G401.6 (cell line): ENCODE measurements at regions not wholly inside any gene's neighbourhood (a gene's known extent, or its start where the extent isn't known, plus 50 kb on each side); places are given as distances from the start of the nearest gene placed in this dataset.

ENCODE experiments used
- FAIRE-seq: peaks from 2 replicates; lab custom pipeline; 2012; peaks lifted over from hg19 to GRCh38; lab: Jason Lieb, UNC

DNA sequence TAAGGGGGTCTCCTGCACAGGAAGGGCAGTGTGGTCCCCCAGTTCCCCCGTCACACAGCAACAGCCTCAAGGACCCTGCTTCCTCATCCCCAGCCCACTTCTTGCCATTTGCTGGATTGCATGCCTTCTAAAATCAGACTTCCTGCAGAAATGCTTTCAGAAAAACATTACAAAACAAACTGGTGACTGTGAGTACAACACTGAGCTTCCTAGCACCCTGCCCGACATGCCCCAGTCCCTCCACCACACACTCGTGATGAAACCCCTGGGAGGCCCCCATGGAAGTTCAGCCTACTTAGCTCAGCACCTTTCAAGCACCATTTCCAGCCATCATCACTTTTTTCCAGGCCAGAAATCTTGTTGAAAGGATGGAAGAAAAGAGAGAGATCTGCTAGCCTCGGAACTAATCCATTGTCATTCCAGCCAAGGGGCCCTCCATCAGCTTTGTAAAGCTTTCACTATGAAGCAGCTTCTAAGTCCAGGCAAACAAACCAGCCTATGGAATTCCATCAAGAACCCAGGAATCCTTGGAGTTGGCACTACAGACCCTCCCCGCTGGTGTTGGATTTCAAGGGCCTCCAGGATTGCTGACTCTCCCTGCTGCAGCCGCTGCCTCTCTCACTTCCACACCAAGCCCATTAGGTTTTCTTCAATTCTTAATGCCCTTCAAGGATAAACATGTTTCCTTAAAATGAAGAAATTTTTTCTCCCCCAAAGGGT is 114.6 kb downstream of the C5orf15 start:
- no peak for FAIRE-seq

DNA sequence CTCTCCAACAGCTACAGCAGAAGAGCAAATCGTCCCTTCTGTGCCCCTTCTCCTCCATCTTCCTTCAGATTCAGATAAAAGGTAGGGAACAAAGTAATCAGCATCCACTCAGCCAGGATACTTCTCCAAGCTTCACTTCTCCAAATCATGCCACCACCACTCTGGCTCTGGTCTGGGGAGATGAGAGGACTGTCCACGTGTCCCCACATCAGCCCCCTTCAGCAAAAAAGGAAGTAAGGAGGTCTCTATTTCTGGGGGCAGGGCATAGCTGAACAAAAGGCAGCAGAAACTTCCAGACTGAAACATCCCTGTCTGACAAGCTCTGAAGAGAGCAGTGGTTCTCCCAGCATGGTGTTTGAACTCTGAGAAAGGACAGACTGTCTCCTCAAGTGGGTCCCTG is 116.9 kb downstream of the C5orf15 start:
- FAIRE-seq, result no peak

DNA sequence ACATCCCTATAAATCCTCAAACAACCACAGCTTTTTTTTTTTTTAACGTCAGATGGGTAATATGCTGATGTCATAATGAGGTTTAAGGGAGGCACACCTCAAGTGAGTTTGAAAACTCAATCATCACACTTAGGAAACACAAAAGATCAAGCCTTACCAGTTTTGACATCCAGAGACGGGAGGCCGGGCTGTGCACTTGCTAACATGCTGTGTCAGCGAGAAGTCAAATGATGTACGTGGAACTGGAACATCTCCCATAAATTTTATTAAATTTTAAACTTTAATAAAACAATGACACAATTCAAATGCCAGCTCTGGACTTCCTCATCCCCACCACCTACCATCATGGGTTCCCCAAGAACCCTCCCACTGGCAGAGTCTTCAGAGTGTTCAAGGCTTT is 117.6 kb downstream of the C5orf15 start:
- no peak for FAIRE-seq

DNA sequence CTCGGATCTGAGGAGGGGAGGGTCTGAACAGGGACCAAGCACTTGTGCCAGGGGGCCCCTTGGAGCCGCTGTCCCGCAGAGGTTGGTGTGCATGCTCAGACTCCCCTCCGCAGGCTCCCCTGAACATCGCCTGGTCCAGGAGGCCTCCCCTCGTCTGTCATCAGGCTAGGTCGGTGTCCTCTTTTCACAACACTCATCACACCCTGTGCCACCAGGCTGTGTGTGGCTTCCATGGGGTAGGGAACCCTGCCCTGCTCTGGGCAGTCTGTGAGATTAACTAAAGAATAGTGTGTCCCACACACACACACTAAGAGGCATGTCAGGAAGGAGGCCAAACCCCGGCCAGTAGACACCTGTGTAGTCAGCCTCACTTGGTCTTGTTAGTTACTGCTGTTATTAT is 119.3 kb downstream of the C5orf15 start:
- FAIRE-seq, result no peak

DNA sequence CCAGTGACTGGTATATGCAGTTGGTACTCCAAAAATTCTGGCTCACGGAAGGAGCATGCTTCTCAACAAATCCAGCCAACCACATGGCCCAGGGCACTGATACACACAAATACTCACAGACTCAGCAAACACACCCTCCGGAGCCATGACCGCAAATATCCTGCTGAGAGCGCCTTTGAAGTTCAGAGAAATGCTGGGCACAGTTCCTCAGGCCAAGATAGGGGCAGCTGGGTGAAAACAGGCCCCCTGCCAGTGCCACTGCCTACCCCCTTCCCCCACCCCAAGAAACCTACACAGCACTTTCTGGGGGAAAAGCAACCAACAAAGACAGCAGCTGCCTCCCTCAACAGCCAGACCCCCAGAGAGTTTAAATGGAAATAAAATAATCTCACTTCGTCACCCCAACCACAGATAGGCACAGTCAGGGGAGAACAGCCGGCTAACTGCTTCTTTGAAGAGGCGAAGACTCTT is 120.0 kb downstream of the C5orf15 start:
- no peak for FAIRE-seq

DNA sequence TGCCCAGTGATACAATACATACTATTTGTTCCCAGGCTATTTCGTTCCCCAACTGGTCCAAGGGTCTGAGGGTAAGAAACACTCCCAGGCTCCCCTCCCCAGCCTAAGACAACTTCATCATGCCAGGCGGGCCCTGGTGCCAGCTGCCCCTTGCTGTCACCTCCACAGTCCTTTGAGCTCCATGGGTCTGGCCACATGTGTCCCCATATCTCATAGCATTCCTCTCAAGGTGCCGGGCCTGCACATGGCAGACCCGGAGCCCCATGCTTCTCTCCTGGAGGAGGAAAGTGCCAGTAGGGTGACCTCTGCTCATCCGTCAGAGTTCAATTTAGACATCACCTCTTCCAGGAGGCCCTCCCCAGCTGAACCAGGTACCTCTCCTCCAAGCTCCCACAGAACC is 120.5 kb downstream of the C5orf15 start:
- FAIRE-seq, result no peak

DNA sequence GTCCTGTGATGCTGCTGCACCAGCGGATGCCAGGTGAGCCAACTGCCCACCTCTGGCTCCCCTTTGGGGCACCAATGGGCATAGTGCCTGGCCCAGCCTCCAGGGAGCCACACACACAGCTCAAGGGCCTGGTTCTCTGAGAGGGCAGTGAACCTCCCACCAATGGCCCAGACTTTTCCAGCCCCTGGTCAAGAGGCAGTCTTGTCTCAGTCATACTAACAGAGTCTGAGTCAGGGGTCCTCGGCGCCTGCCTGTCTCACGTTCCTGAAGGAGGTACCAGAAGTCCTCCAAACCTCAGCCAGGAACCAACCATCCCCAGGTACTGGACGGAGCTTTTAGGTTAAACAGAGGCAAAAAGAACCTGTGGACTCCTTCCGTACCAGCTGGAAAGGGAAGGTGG is 121.1 kb downstream of the C5orf15 start:
- no peak for FAIRE-seq

DNA sequence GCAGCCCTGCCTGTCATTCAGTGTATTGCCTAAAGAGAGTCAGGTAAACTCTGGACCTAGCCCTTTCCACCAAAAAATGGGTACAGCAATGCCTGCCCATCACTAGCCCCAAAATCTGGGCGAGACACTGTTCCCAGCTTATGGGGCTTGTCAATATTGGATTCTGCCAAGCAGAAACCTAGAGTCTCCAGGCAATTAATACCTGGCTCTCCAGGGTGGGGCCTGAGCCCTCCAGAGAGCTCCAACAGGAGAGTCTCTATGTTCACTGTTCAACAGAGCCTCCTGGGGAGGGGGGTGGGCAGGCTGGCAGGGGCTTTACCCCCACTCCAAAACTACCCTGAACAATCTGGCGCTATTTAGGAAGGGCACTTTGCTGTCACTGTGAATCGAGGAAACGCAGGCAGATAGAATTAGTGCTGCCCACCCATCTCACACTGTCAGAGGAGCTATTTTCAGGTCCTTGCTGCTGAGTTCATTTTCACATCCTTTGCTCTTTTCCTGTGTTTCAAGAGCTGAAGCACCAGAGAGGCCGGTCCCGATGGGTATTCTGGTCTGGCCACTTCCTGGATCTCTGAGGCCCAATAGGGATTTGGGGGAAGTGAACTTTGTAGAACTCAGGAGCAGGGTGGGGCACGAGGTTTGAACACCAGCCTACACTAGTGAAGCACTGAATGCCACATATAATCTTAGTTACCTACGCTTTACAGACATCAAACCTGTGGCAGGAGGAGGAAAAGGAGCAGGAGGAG is 121.8 kb downstream of the C5orf15 start:
- FAIRE-seq, result no peak

DNA sequence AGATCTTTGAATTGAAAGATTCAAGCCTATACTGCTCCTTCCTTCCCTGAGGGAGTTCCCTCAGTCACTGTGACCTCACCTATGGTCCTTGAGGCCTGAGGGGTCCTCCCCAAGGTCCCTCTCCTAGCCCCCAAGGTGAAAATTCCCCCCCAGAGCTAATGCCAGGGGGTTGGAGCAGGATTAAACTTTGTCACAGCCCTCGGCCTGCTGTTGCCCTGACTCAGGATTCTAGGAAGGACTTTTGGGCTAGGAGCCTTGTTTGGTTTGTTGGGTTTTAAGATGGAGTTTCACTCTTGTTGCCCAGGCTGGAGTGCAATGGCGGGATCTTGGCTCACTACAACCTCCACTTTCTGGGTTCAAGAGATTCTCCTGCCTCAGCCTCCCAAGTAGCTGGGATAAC is 123.2 kb downstream of the C5orf15 start:
- FAIRE-seq, result no peak

DNA sequence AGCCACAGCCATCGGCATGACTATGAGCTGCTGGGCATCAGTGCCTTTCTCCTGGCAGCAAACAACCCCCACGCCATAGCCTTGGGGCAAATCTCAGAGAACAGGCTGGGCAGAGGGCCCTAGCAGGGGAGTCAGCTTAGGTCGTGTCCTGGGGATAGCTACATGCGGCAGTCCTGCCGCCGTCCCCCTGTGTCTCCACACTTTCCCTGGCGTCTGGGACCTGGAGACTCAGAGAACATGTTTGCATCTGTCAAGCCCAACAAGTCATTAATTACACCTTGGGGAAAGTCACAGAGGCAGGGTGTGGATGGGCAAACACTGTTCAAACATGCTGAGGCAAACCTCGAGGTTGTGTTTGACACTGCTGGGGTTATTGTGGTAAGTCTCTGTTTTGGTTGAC is 123.6 kb downstream of the C5orf15 start:
- no peak for FAIRE-seq

DNA sequence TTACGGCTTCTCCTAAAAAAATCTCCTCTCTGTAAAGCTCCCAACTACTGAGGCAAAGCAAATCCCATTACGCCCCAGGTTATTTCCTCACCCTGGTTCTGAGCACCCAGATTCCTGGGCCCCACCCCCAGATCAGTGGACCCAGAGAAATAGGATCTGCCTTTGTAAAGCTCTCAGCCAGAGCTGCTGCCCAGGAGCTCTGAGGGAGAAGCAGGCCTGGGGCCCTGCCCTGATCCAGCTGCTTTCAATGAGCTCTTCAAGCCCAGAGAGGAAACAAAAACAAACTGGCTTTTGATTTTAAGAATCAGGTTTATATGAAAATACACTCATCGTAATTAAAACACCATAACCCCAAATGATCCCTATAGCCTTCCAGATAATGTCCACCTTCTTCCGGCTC is 124.5 kb downstream of the C5orf15 start:
- FAIRE-seq, result no peak

DNA sequence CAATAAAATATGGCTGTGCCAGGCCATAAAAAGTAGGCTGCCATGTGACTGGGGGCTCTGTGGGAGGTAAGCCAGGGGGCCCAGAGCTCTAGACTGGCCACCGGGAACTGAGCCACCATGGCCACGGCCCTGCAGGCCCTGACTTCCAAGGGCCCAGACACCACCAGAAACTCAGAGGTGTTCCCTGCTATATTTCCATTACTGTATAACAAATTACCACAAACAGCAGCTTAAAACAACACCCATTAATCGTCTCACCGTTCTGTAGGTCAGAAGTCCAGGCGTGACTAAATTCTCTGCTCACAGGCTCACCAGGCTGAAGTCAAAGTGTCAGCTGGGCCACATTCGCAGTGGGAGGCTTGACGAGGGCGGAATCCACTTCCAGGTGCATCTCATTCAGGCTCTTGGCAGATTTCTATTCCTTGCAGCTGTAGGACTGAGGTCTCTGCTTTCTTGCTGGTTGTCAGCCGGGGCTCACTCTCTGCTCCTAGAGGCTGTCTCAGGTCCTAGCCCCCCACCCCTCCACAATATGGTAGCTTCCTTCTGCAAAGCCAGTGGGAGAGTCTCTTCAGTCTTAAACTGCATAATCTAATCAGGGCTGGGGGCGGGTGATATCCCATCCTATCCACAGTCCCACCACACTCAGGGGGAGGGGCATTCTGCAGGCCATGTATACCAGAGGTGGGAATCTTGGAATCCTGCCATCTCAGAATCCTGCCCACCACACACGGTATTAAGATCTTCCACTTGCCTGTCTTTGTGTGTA is 125.4 kb downstream of the C5orf15 start:
- no peak for FAIRE-seq

DNA sequence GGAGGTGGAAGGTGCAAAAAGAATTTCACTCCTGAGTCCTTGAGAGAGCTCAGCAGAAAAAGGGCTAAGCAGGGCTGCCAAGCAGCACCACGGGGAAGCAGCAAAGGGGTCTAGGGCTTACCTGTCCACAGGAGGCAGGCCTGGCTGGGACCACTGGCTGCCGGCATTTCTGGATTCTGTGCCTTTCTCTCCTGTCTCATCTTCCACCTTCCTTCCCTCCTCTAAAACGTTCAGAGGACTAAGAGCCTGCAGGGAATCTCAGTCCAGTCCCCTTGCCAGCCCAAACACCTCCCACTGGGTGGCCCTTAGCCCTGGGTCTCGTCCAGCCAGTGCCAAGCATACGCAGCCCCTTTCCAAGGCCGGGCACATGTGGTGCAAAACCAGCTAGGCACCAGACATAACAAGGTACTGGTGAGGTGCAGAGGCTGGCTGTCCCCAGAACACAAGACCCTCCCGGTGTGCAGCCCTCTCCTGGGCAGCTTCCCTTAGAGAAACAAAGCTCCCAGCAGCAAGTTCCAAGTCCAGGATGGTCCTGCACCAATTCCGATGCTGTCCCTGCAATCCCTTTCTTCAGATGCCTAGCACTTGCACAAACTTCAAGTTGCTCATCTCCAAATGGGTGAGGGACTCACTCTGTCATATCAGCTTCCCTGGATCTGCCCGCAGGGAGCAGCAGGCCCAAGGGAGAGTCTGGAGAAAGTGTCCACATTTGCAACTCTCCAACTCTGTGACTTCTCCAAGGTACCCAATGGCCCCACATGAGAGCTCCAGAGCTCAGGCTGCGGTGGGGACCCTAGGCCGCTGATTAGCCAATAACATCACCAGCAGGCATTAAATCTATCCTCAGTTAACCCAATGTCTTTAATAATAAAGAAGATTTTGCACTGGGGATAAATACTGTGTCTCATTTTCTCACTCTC is 126.3 kb downstream of the C5orf15 start:
- no peak for FAIRE-seq

DNA sequence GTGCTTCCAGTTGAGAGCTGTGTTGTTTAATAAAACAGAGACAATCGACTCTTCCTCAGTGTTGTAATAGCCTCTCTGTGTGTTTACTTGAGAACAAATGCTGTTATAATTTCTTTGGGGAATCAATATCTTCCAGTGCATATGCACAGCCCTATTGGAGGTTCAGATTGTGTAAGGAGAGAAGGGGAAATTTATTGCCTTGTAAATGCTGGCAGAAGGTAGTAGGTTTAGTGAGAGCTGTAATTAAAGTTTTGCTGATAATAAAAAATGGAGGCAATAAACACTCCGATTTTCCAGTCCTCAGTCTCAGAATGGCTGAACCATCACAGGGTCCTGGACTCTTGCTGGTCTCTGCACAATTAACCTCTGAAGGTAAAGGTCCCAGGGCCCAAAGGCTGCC is 128.3 kb downstream of the C5orf15 start:
- no peak for FAIRE-seq

DNA sequence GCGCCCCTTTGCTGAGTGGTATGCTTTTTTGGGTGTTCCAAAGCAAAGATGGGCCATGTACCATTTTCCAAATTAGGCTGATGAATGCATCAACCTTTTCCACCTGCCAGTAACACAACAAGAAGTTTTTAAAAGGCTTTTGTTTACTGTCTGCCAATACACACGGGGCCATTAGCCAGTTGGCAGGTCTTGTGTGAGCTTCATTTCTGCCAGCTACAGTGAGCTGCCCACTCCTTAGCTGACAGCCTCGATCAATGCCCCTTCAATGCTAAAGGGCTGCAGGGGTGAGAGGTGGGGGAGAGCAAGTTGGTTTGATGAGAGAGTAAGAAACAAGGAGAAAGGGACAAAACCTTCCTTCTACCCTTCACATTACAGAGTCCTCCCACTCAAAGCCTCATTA is 128.7 kb downstream of the C5orf15 start:
- no peak for FAIRE-seq

DNA sequence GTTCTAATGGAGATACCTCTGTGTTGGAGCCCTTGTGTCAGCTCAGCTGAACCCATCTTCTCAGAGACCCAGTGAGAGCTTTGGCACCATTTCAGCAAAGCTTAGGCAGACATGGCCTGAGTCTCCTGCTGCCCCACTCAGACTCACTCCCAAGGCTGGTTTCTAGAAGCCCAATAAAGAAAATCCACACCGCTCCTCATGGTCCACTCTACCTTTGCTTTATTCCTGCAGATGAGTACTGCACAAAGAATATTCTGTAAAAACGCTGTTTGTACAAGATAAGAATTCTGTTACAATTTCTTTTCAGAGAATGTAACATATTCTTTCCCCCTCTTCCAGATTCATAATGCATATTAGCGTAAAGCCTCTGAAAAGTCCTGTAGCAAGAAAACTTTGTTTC is 129.3 kb downstream of the C5orf15 start:
- no peak for FAIRE-seq

DNA sequence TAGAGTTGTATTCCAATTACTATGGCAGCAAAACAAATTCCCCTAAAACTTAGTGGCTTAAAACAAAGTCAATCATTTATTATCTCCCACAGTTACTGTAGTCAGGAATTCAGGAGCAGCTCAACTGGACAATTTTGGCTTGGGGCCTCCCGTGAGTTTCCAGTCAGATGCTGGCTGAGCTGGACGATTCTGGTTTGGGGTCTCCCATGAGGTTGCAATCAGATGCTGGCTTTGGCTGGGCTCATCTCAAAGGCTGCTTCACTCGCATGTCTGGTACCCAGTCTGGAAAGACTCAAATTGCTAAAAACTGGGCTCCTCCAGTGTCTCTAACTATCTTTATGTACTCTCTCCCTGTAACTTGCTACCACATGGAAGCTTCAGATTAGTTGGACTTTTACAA is 130.1 kb downstream of the C5orf15 start:
- no peak for FAIRE-seq

DNA sequence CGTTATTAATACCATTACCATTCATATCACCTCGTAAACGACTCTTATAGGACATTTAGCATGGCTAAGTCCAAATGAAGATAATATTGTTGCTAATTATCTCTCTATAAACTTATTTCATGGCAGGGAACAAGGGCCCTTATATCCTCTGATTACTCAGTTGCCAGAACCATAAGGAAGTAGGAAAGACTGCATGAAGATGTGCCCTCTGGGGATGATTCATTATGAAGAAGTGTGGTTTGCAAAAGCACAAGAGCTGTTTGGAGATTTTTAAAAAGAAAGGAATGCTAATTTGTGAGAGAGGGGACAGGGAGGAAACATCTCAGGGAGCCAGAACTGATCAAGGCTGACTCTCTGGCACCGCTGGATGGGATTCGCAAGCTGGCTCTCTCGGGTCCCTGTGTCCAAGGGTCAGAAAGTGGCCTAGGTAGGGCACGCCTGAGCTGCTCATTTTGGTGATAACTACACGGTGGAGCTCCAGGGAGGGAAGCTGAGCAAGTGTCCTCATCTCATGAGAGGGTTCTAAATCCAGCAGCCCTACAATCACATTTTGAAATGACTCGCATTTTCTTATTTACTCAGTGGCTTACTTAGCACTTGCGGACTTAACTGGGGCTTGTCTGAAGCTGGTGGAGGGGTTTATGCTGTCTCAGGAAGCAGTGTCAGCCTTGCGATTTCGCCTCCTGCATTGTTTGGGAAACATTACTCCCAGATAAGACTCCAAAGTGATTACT is 136.8 kb downstream of the C5orf15 start:
- no peak for FAIRE-seq

DNA sequence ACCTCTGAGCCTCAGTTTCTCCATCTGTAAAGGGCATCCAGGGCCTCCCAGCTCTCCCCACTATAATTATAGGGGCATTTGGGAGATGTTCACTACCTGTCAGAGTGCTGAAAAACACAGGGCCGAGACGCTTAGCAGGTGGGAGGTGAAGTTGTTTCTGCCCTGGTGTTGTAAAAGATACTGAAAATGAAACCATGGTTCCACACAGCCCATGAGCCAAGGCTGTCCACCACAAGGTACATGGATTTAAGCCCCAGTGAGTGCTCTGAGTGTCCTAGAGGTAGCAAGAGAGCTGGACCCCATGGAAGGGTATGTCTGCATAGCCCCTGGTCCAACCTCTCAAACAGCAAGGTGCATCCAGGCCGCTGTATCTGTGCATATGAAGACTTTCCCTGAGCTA is 137.5 kb downstream of the C5orf15 start:
- FAIRE-seq, result no peak

DNA sequence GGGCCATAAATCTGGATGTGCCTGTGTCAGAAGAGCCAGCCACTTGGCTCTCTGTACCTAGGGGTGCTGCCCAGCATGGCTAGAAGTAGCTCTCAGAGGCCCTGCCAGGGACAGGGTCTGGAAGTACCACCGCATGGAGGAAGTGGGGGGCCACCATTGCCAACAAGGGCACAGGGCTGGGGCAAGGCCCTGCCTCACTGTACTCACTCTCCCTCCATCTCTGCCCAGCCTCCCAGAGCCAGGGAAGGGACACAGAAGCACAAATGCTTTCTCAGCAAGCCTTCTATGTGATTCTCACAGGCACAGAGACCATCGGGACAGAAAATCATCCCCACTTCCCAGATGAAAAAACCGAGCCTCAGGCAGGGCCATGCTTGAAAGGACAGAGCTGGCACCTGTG is 138.1 kb downstream of the C5orf15 start:
- no peak for FAIRE-seq

DNA sequence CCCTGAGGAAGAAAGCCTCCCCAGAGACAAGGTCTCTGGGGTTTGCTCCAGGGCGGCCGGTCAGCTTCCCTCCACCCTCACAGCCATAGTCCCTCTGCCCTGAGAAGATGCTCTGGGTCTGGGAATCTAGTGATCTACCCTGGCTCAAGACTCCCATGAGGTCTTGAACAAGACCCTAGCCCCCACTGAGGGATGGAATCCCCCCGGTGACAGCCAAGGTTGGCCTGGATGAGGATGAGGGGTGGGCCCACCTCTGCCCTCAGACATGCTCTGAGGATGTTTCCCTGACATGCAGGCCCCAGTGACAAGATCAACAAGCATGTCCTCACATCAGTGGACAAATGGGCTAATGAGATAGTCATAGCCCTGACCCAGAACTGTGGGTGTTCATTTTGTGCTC is 138.6 kb downstream of the C5orf15 start:
- no peak for FAIRE-seq
